ENCODE measurements at regions not wholly inside any gene's neighbourhood (a gene's known extent, or its start where the extent isn't known, plus 50 kb on each side); places are given as distances from the start of the nearest gene placed in this dataset.

GRCh38 chr9:80586786-80587330, 1015.1 kb downstream of the TLE4 start:
- Mint-ChIP-seq H3K27ac (no peak overlapping the region), H3K4me1 (no peaks in the 10 kb centered on the region), H3K36me3 (no peaks in the 10 kb centered on the region), H3K4me3 (no peak overlapping the region), H3K9me3 (peaks cover 0 to 12% (median 0%) of the 10 kb centered on the region in 9 donors), H3K27me3 (no peaks in the 10 kb centered on the region)
- POLR2A ChIA-PET, result no interaction called here
- ATAC-seq (no peak), DNase-seq (no peak)

GRCh38 chr9:80571953-80572352, 1000.2 kb downstream of the TLE4 start:
- POLR2A ChIA-PET, result no interaction called here
- Mint-ChIP-seq H3K27me3 (no peaks in the 10 kb centered on the region), H3K4me1 (no peaks in the 10 kb centered on the region), H3K4me3 (no peak overlapping the region), H3K36me3 (peaks cover 0 to 14% (median 0%) of the 10 kb centered on the region in 3 donors), H3K9me3 (peaks cover 20 to 57% (median 38%) of the 10 kb centered on the region in 9 donors), H3K27ac (no peak overlapping the region)
- ATAC-seq (no peak), DNase-seq (no peak)

- ATAC-seq (no peak), DNase-seq (no peak)
- Mint-ChIP-seq H3K27ac (no peak overlapping the region), H3K4me1 (no peaks in the 10 kb centered on the region), H3K9me3 (peaks cover 9 to 43% (median 29%) of the 10 kb centered on the region in 9 donors), H3K36me3 (peaks cover 0 to 14% (median 0%) of the 10 kb centered on the region in 3 donors), H3K27me3 (no peaks in the 10 kb centered on the region), H3K4me3 (no peak overlapping the region)
- POLR2A ChIA-PET, result no interaction called here
Observed at GRCh38 chr9:80569236-80569635, 997.5 kb downstream of the TLE4 start.

GRCh38 chr9:80561526-80561925, 989.8 kb downstream of the TLE4 start:
- Mint-ChIP-seq H3K27me3 (no peaks in the 10 kb centered on the region), H3K27ac (no peak overlapping the region), H3K4me1 (no peaks in the 10 kb centered on the region), H3K4me3 (no peak overlapping the region), H3K36me3 (no peaks in the 10 kb centered on the region), H3K9me3 (peaks cover 0 to 11% (median 2%) of the 10 kb centered on the region in 9 donors)
- DNase-seq, result no peak
- POLR2A ChIA-PET, result no interaction called here
- no peak for ATAC-seq

GRCh38 chr9:80560976-80561375, 989.2 kb downstream of the TLE4 start:
- H3K9me3 Mint-ChIP-seq, result peaks cover 0 to 11% (median 2%) of the 10 kb centered on the region in 9 donors
- POLR2A ChIA-PET, result no interaction called here

GRCh38 chr9:80557256-80557655, 985.5 kb downstream of the TLE4 start:
- Mint-ChIP-seq H3K27me3 (no peaks in the 10 kb centered on the region), H3K9me3 (peaks cover 0 to 11% (median 2%) of the 10 kb centered on the region in 9 donors), H3K4me1 (no peaks in the 10 kb centered on the region), H3K27ac (no peak overlapping the region), H3K4me3 (no peak overlapping the region), H3K36me3 (no peaks in the 10 kb centered on the region)
- ATAC-seq, result no peak
- POLR2A ChIA-PET, result no interaction called here
- DNase-seq, result no peak

More at GRCh38 chr9:80560976-80561375, 989.2 kb downstream of the TLE4 start:
- Mint-ChIP-seq H3K4me1 (no peaks in the 10 kb centered on the region), H3K27ac (no peak overlapping the region), H3K36me3 (no peaks in the 10 kb centered on the region), H3K27me3 (no peaks in the 10 kb centered on the region), H3K4me3 (no peak overlapping the region)
- DNase-seq (no peak), ATAC-seq (no peak)

GRCh38 chr9:80556631-80557030, 984.9 kb downstream of the TLE4 start:
- H3K27ac Mint-ChIP-seq, result no peak overlapping the region
- DNase-seq (no peak), ATAC-seq (no peak)
- no peaks in the 10 kb centered on the region for H3K4me1 Mint-ChIP-seq
- peaks cover 0 to 11% (median 2%) of the 10 kb centered on the region in 9 donors for H3K9me3 Mint-ChIP-seq
- H3K4me3 Mint-ChIP-seq, result no peak overlapping the region
- H3K27me3 Mint-ChIP-seq, result no peaks in the 10 kb centered on the region
- POLR2A ChIA-PET, result no interaction called here
- H3K36me3 Mint-ChIP-seq, result no peaks in the 10 kb centered on the region

- DNase-seq (no peak), ATAC-seq (no peak)
- Mint-ChIP-seq H3K27me3 (no peaks in the 10 kb centered on the region), H3K36me3 (no peaks in the 10 kb centered on the region), H3K27ac (no peak overlapping the region), H3K4me3 (no peak overlapping the region), H3K9me3 (peaks cover 0 to 11% (median 2%) of the 10 kb centered on the region in 9 donors), H3K4me1 (no peaks in the 10 kb centered on the region)
- POLR2A ChIA-PET, result no interaction called here
Observed at GRCh38 chr9:80555782-80556325, 984.1 kb downstream of the TLE4 start.

GRCh38 chr9:80554856-80555255, 983.1 kb downstream of the TLE4 start:
- no peak overlapping the region for H3K27ac Mint-ChIP-seq
- no peaks in the 10 kb centered on the region for H3K27me3 Mint-ChIP-seq
- POLR2A ChIA-PET, result no interaction called here
- H3K9me3 Mint-ChIP-seq, result peaks cover 0 to 11% (median 2%) of the 10 kb centered on the region in 9 donors
- no peak overlapping the region for H3K4me3 Mint-ChIP-seq
- H3K4me1 Mint-ChIP-seq, result no peaks in the 10 kb centered on the region
- no peaks in the 10 kb centered on the region for H3K36me3 Mint-ChIP-seq
- no peak for ATAC-seq
- DNase-seq, result no peak

GRCh38 chr9:80554301-80554700, 982.5 kb downstream of the TLE4 start:
- POLR2A ChIA-PET, result no interaction called here
- Mint-ChIP-seq H3K4me1 (no peaks in the 10 kb centered on the region), H3K27me3 (no peaks in the 10 kb centered on the region), H3K4me3 (no peak overlapping the region), H3K36me3 (no peaks in the 10 kb centered on the region), H3K9me3 (peaks cover 0 to 11% (median 2%) of the 10 kb centered on the region in 9 donors), H3K27ac (no peak overlapping the region)
- ATAC-seq (no peak), DNase-seq (no peak)

GRCh38 chr9:80552931-80553330, 981.2 kb downstream of the TLE4 start:
- ATAC-seq, result no peak
- Mint-ChIP-seq H3K4me3 (no peak overlapping the region), H3K27me3 (no peaks in the 10 kb centered on the region), H3K36me3 (no peaks in the 10 kb centered on the region), H3K27ac (no peak overlapping the region), H3K4me1 (no peaks in the 10 kb centered on the region), H3K9me3 (peaks cover 0 to 12% (median 2%) of the 10 kb centered on the region in 9 donors)
- POLR2A ChIA-PET, result no interaction called here
- DNase-seq, result no peak

- peaks cover 0 to 12% (median 0%) of the 10 kb centered on the region in 9 donors for H3K9me3 Mint-ChIP-seq
- H3K36me3 Mint-ChIP-seq, result no peaks in the 10 kb centered on the region
- H3K27ac Mint-ChIP-seq, result no peak overlapping the region
- ATAC-seq (no peak), DNase-seq (no peak)
- H3K4me3 Mint-ChIP-seq, result no peak overlapping the region
- no peaks in the 10 kb centered on the region for H3K27me3 Mint-ChIP-seq
- POLR2A ChIA-PET, result no interaction called here
- H3K4me1 Mint-ChIP-seq, result no peaks in the 10 kb centered on the region
Observed at GRCh38 chr9:80550181-80550580, 978.4 kb downstream of the TLE4 start.

GRCh38 chr9:80547613-80548012, 975.8 kb downstream of the TLE4 start:
- no peak overlapping the region for H3K27ac Mint-ChIP-seq
- no peak for ATAC-seq

GRCh38 chr9:80540387-80540786, 968.6 kb downstream of the TLE4 start:
- Mint-ChIP-seq H3K27ac (no peak overlapping the region), H3K27me3 (no peaks in the 10 kb centered on the region), H3K9me3 (peaks cover 0 to 9% (median 6%) of the 10 kb centered on the region in 9 donors), H3K36me3 (no peaks in the 10 kb centered on the region), H3K4me1 (no peaks in the 10 kb centered on the region), H3K4me3 (no peak overlapping the region)
- no peak for DNase-seq
- no peak for ATAC-seq
- POLR2A ChIA-PET, result no interaction called here

More at GRCh38 chr9:80547613-80548012, 975.8 kb downstream of the TLE4 start:
- H3K4me3 Mint-ChIP-seq, result no peak overlapping the region
- H3K4me1 Mint-ChIP-seq, result no peaks in the 10 kb centered on the region
- POLR2A ChIA-PET, result no interaction called here
- DNase-seq, result no peak
- peaks cover 0 to 12% (median 2%) of the 10 kb centered on the region in 9 donors for H3K9me3 Mint-ChIP-seq
- no peaks in the 10 kb centered on the region for H3K36me3 Mint-ChIP-seq
- no peaks in the 10 kb centered on the region for H3K27me3 Mint-ChIP-seq

Data from naive thymus-derived CD8-positive, alpha-beta T cell (primary cell).